Sigmoid colon (tissue), 6 donors: ENCODE measurements at regions not wholly inside any gene's neighbourhood (a gene's known extent, or its start where the extent isn't known, plus 50 kb on each side); places are given as distances from the start of the nearest gene placed in this dataset.

Experiments
- DNase-seq: peaks from one replicate; pipeline ENCODE4 v3.0.0-alpha.2; 2019
- H3K27ac ChIP-seq, 4 donors: fragments of 200-600 bp; sonication (generic); one replicate each; pipeline ENCODE4 v1.5.1; 2016 to 2019; ENCODE audit warnings: mild to moderate bottlenecking in 1 of 4
- H3K27me3 ChIP-seq, 3 donors: fragments of 200-600 bp; sonication (generic); one replicate each; pipeline ENCODE4 v1.5.1; 2019; ENCODE audit warnings: mild to moderate bottlenecking in 1 of 3
- H3K36me3 ChIP-seq, 4 donors: fragments of 200-600 bp; sonication (generic); one replicate each; pipeline ENCODE4 v1.5.1; 2016 to 2019
- H3K4me1 ChIP-seq, 4 donors: fragments of 200-600 bp; sonication (generic); one replicate each; pipeline ENCODE4 v1.5.1; 2017 to 2019
- H3K4me3 ChIP-seq, 4 donors: fragments of 200-600 bp; sonication (generic); one replicate each; pipeline ENCODE4 v1.5.1; 2017 to 2019; ENCODE audit warnings: mild to moderate bottlenecking in 2 of 4, moderate library complexity in 1 of 4
- H3K9me3 ChIP-seq, 4 donors: fragments of 200-600 bp in 3 of 4; sonication (generic) in 3 of 4; one replicate each; pipeline versions ENCODE4 v1.5.1 to v1.6.1; 2013 to 2019
- EP300 ChIP-seq, 4 donors: sonication (generic); formaldehyde crosslinking; IDR thresholded peaks; one replicate each; pipeline ENCODE4 v1.6.1; 2017; ENCODE audit warnings: antibody characterized with exemption in 4 of 4
- POLR2A ChIP-seq, 2 donors: fragments of 450-650 bp; IDR thresholded peaks; one replicate each; pipeline ENCODE4 v1.6.1; 2016; ENCODE audit warnings: antibody characterized with exemption in 2 of 2, mild to moderate bottlenecking in 2 of 2, moderate library complexity in 2 of 2
- POLR2AphosphoS5 ChIP-seq, 4 donors: sonication (generic); formaldehyde crosslinking; IDR thresholded peaks; one replicate each; pipeline ENCODE4 v1.6.1; 2017; ENCODE audit warnings: antibody characterized with exemption in 4 of 4
- WGBS, 2 donors: extraction: QIAGEN DNeasy Blood & Tissue Kit; methylation state at CpG; one replicate each; pipeline ENCODE4 v1.1.7; 2013; 5-methylcytosine and 5-hydroxymethylcytosine counted together
- intact Hi-C: fragments of 100-400 bp; cut with DNase I; formaldehyde crosslinking; loops from one replicate; pipeline ENCODE4 v1.15.1; 2023
- TF ChIP-seq, protein P1 (sequence below), 4 experiments: fragments of 450-650 bp in 3 of 4; fragments of 200-600 bp in 1 of 4; IDR thresholded peaks; one replicate each; pipeline ENCODE4 v1.5.1; 2016 to 2019; ENCODE audit warnings: antibody characterized with exemption in 4 of 4, mild to moderate bottlenecking in 3 of 4, moderate library complexity in 2 of 4
- donor health status: healthy with polysubstance abuse.
- donor health status: healthy.

DNA sequence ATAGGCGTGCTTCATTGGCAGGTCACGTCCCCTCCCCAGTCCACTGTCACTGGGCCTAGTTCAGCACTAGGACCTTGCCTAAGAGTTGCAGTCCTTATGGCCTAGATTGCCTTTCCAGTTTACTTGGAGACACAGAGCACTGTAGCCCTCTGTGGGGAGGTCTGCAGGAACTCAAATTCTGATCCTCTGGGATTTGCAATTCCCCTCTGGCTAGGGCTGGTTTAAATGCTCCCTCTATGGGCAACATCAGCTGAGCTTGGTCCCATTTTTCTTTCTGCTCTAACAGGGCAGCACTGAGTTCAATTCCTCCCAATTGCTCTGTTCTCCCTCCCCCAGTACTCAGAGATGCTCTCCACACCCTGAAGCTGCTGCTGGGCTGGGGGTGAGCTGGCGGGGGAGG, 358.2 kb downstream of the HTR1A start:
- TF ChIP-seq, protein P1, sequence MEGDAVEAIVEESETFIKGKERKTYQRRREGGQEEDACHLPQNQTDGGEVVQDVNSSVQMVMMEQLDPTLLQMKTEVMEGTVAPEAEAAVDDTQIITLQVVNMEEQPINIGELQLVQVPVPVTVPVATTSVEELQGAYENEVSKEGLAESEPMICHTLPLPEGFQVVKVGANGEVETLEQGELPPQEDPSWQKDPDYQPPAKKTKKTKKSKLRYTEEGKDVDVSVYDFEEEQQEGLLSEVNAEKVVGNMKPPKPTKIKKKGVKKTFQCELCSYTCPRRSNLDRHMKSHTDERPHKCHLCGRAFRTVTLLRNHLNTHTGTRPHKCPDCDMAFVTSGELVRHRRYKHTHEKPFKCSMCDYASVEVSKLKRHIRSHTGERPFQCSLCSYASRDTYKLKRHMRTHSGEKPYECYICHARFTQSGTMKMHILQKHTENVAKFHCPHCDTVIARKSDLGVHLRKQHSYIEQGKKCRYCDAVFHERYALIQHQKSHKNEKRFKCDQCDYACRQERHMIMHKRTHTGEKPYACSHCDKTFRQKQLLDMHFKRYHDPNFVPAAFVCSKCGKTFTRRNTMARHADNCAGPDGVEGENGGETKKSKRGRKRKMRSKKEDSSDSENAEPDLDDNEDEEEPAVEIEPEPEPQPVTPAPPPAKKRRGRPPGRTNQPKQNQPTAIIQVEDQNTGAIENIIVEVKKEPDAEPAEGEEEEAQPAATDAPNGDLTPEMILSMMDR (IDR thresholded peaks at IDR 0.05), result no peak
- TF ChIP-seq POLR2A (IDR thresholded peaks at IDR 0.05) (no peak), POLR2AphosphoS5 (IDR thresholded peaks at IDR 0.05) (no peak), EP300 (IDR thresholded peaks at IDR 0.05) (no peak)
- no peaks in the 10 kb centered on the region for H3K27me3 ChIP-seq
- no peaks in the 10 kb centered on the region for H3K4me1 ChIP-seq
- H3K36me3 ChIP-seq, result no peaks in the 10 kb centered on the region
- 76 to 78% methylated on average over 3 of the region's 3 CpGs for WGBS, 2 donors
- DNase-seq, result no peak
- H3K27ac ChIP-seq, result no peak overlapping the region
- no peaks in the 10 kb centered on the region for H3K9me3 ChIP-seq
- no peak overlapping the region for H3K4me3 ChIP-seq
- intact Hi-C loops, result no loop called here

DNA sequence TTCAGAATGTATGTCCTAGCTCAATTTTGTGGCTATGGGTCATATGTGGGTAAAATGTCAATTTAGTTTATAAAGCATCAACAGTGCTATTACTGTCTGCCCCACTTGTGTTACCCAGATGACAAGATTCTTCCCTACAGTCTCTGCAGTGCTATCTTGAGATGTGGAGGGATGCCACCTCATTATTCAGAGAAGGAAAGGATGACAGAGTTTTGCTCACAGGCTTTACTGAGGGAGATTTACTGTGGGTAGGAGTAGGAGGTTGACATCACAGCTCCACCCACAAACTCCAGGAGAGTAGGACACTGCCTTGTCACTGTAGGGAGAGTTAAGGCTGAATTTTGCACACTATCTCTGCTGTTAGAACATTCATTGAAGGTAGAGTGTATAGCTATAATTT, 359.3 kb downstream of the HTR1A start:
- Histone ChIP-seq H3K27me3 (no peaks in the 10 kb centered on the region), H3K4me1 (no peaks in the 10 kb centered on the region), H3K27ac (no peak overlapping the region), H3K9me3 (no peaks in the 10 kb centered on the region), H3K4me3 (no peak overlapping the region), H3K36me3 (no peaks in the 10 kb centered on the region)
- DNase-seq, result no peak
- TF ChIP-seq POLR2A (IDR thresholded peaks at IDR 0.05) (no peak), EP300 (IDR thresholded peaks at IDR 0.05) (no peak), POLR2AphosphoS5 (IDR thresholded peaks at IDR 0.05) (no peak)
- TF ChIP-seq, protein P1 (IDR thresholded peaks at IDR 0.05), result no peak
- intact Hi-C loops, result no loop called here

- Histone ChIP-seq H3K9me3 (peaks cover 0 to 10% (median 2%) of the 10 kb centered on the region in 4 donors), H3K27me3 (no peaks in the 10 kb centered on the region)
- intact Hi-C loops, result no loop called here
Observed at GRCh38 chr5:63596254-63596653, 366.0 kb downstream of the HTR1A start.

DNA sequence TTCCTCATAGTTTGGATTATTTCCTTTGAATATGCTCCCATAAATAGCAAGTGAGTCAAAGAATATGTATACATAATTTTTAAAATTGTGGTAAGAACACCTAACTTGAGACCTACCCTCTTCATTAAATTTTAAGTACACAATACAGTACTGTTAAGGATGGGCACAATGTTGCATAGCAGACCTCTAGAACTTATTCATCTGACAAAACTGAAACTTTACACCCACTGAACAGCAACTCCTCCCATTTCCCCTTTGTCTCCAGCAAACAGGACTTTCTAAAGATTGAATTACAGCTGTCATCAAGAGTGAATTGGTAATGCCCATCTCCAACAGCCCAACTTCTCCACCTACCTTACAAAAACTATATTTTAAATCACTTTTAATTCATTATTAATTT, 388.9 kb downstream of the HTR1A start:
- intact Hi-C loops, result no loop called here
- TF ChIP-seq EP300 (IDR thresholded peaks at IDR 0.05) (no peak), POLR2A (IDR thresholded peaks at IDR 0.05) (no peak), POLR2AphosphoS5 (IDR thresholded peaks at IDR 0.05) (no peak)
- TF ChIP-seq, protein P1 (IDR thresholded peaks at IDR 0.05), result no peak
- Histone ChIP-seq H3K27ac (no peak overlapping the region), H3K36me3 (no peaks in the 10 kb centered on the region), H3K9me3 (no peaks in the 10 kb centered on the region), H3K27me3 (no peaks in the 10 kb centered on the region), H3K4me3 (no peak overlapping the region), H3K4me1 (no peaks in the 10 kb centered on the region)
- no peak for DNase-seq

More at GRCh38 chr5:63596254-63596653, 366.0 kb downstream of the HTR1A start:
- no peaks in the 10 kb centered on the region for H3K36me3 ChIP-seq
- TF ChIP-seq POLR2A (IDR thresholded peaks at IDR 0.05) (no peak), EP300 (IDR thresholded peaks at IDR 0.05) (no peak), POLR2AphosphoS5 (IDR thresholded peaks at IDR 0.05) (no peak)
- TF ChIP-seq, protein P1 (IDR thresholded peaks at IDR 0.05), result no peak
- H3K27ac ChIP-seq, result no peak overlapping the region
- no peak for DNase-seq
- no peaks in the 10 kb centered on the region for H3K4me1 ChIP-seq
- H3K4me3 ChIP-seq, result no peak overlapping the region

DNA sequence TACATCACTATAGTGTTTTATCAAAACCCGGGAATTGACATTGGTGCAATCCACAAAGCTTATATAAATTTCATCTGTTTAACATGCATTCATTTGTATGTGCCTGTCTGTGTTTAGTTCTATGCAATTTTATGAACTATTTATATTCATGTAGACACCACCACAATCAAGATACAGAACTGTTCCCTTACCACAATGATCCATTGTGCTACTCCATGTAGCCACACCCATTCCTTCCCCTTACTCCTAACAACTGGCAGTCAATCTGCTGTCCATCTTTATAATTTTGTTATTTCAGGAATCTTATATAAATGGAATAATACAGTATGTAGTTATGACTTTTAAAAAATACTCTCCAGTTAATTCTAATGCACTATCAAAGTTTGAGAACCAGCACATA, 389.5 kb downstream of the HTR1A start:
- WGBS, 2 donors, result 84 to 87% methylated on average over 1 of the region's 1 CpG
- Histone ChIP-seq H3K36me3 (no peaks in the 10 kb centered on the region), H3K27ac (no peak overlapping the region), H3K4me3 (no peak overlapping the region), H3K9me3 (no peaks in the 10 kb centered on the region), H3K27me3 (no peaks in the 10 kb centered on the region), H3K4me1 (no peaks in the 10 kb centered on the region)
- intact Hi-C loops, result no loop called here
- DNase-seq, result no peak
- no peak for TF ChIP-seq EP300 (IDR thresholded peaks at IDR 0.05)
- TF ChIP-seq POLR2A (IDR thresholded peaks at IDR 0.05), result no peak
- TF ChIP-seq, protein P1 (IDR thresholded peaks at IDR 0.05), result no peak
- TF ChIP-seq POLR2AphosphoS5 (IDR thresholded peaks at IDR 0.05), result no peak
